Breast epithelium (tissue), 3 donors: ENCODE measurements at regions not wholly inside any gene's neighbourhood (a gene's known extent, or its start where the extent isn't known, plus 50 kb on each side); places are given as distances from the start of the nearest gene placed in this dataset.

Experiments
- CTCF ChIP-seq, 3 donors: fragments of 450-650 bp; IDR thresholded peaks; one replicate each; pipeline ENCODE4 v1.5.1; 2016 to 2017; ENCODE audit warnings: antibody characterized with exemption in 3 of 3, mild to moderate bottlenecking in 3 of 3, moderate library complexity in 3 of 3
- POLR2A ChIP-seq: fragments of 450-650 bp; IDR thresholded peaks from one replicate; pipeline ENCODE4 v1.6.1; 2016; ENCODE audit warnings: antibody characterized with exemption, mild to moderate bottlenecking, moderate library complexity
- POLR2AphosphoS5 ChIP-seq, 3 donors: sonication (generic); formaldehyde crosslinking; IDR thresholded peaks; one replicate each; pipeline ENCODE4 v1.6.1; 2017; ENCODE audit warnings: antibody characterized with exemption in 3 of 3

DNA sequence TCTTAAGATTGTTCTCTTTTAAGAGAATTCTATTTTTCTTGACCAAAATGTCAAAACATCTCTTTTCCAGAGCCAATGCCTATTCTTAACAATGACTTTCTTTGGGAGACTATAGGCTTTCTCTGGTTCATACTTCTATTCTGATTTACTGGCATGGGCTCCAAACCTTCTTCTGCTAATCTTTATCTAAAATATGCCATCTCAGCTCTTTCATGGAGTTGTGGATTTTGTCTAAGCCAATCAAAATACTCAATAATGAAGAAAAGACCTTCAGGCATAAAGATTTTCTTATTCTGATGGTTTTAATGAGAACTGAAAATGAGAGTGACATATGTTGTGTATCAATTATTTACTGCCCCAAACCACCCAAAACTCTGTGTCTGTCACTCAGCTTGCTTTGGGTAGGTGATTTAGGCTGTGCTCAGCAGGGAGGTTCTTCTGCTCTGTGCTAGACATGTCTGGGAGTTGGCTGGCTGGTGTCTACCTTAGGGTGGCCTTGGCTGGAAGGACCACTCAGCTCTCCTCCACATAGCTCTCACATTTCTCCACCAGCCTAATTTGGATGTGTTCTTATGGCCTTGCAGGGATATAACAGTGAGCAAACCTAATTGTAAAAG lies 270.8 kb downstream of the PRDM2 start:
- TF ChIP-seq CTCF (IDR thresholded peaks at IDR 0.05) (no peak), POLR2A (no peak), POLR2AphosphoS5 (IDR thresholded peaks at IDR 0.05) (no peak)
